ENCODE measurements at regions not wholly inside any gene's neighbourhood (a gene's known extent, or its start where the extent isn't known, plus 50 kb on each side); places are given as distances from the start of the nearest gene placed in this dataset.

- Histone ChIP-seq H3K4me3 (ENCODE audit: low read length) (no peak overlapping the region), H3K27me3 (ENCODE audit: control insufficient read depth, insufficient read depth, low read length) (no peaks in the 10 kb centered on the region), H3K4me1 (ENCODE audit: control insufficient read depth, insufficient read depth, low read length) (peaks cover 4% of the 10 kb centered on the region), H3K9me3 (replicated peaks; ENCODE audit: control insufficient read depth, low read depth, low read length) (no peaks in the 10 kb centered on the region), H3K27ac (ENCODE audit: low read length) (no peak overlapping the region), H3K36me3 (ENCODE audit: control insufficient read depth, insufficient read depth, low read length) (no peaks in the 10 kb centered on the region)
- no CpG with 5 or more reads among the region's 1 CpG for WGBS (ENCODE audit: insufficient coverage)
- no peak for DNase-seq
Observed at GRCh38 chr6:97666889-97667288, 383.9 kb upstream of the MMS22L start.

GRCh38 chr6:97668716-97669115 is 385.7 kb upstream of the MMS22L start:
- peak; percentile 1 for DNase-seq
- Histone ChIP-seq H3K4me3 (ENCODE audit: low read length) (no peak overlapping the region), H3K27me3 (ENCODE audit: control insufficient read depth, insufficient read depth, low read length) (no peaks in the 10 kb centered on the region), H3K4me1 (ENCODE audit: control insufficient read depth, insufficient read depth, low read length) (peaks cover 4% of the 10 kb centered on the region), H3K36me3 (ENCODE audit: control insufficient read depth, insufficient read depth, low read length) (no peaks in the 10 kb centered on the region), H3K27ac (ENCODE audit: low read length) (no peak overlapping the region), H3K9me3 (replicated peaks; ENCODE audit: control insufficient read depth, low read depth, low read length) (no peaks in the 10 kb centered on the region)
- 33% methylated on average over 9 of the region's 11 CpGs for WGBS (ENCODE audit: insufficient coverage)

- H3K9me3 ChIP-seq (replicated peaks; ENCODE audit: control insufficient read depth, low read depth, low read length), result no peaks in the 10 kb centered on the region
- H3K36me3 ChIP-seq (ENCODE audit: control insufficient read depth, insufficient read depth, low read length), result no peaks in the 10 kb centered on the region
- no peaks in the 10 kb centered on the region for H3K27me3 ChIP-seq (ENCODE audit: control insufficient read depth, insufficient read depth, low read length)
- peak overlapping the region; percentile 9 for H3K4me3 ChIP-seq (ENCODE audit: low read length)
- DNase-seq, result peak; percentile 24
- H3K4me1 ChIP-seq (ENCODE audit: control insufficient read depth, insufficient read depth, low read length), result peaks cover 4% of the 10 kb centered on the region
- no peak overlapping the region for H3K27ac ChIP-seq (ENCODE audit: low read length)
- WGBS (ENCODE audit: insufficient coverage), result 4% methylated on average over 8 of the region's 15 CpGs
Observed at GRCh38 chr6:97669191-97670031, 386.4 kb upstream of the MMS22L start.

DNA sequence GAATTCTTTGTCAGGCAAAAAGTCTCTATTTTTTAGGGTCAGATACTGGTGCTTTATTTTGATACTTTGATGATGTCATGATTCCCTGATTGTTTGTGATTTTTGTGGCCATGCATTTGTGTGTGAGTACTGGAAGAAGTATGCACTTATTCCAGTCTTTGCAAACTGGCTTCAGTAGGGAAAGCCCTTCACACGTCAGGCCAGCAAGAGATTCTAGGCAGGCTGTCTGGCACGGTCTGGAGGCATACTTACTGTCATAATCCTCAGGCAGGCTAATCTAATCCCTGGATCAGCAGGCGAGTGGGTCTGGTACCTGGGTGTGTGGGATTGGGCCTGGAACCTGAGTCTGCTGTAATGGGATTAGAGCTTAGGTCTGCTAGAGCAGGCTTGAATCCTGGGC is 391.8 kb upstream of the MMS22L start:
- no peak overlapping the region for H3K4me3 ChIP-seq (ENCODE audit: low read length)
- WGBS (ENCODE audit: insufficient coverage), result 79% methylated on average over 2 of the region's 3 CpGs
- H3K4me1 ChIP-seq (ENCODE audit: control insufficient read depth, insufficient read depth, low read length), result no peaks in the 10 kb centered on the region
- no peaks in the 10 kb centered on the region for H3K36me3 ChIP-seq (ENCODE audit: control insufficient read depth, insufficient read depth, low read length)
- no peaks in the 10 kb centered on the region for H3K27me3 ChIP-seq (ENCODE audit: control insufficient read depth, insufficient read depth, low read length)
- H3K9me3 ChIP-seq (replicated peaks; ENCODE audit: control insufficient read depth, low read depth, low read length), result no peaks in the 10 kb centered on the region
- no peak for DNase-seq
- no peak overlapping the region for H3K27ac ChIP-seq (ENCODE audit: low read length)

DNA sequence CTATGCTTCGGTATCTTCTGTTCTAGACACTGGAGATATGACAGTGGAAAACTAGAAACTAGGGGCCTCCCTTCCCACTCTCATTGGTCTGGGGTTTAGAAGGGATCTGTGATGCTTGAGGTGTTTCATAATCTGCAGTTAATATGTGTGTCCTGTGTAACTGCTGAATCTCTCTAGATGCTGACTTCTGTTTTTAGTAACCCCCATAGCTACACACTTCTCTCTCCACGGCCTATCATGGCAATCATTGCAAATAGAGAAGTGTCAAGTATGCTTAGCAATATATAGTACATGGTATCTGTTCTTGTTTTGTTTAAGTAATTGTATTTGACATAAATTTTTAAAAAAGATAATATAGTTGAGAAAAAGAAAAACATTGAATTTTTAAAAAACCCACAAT is 394.6 kb upstream of the MMS22L start:
- Histone ChIP-seq H3K27me3 (ENCODE audit: control insufficient read depth, insufficient read depth, low read length) (no peaks in the 10 kb centered on the region), H3K27ac (ENCODE audit: low read length) (no peak overlapping the region), H3K4me3 (ENCODE audit: low read length) (no peak overlapping the region), H3K9me3 (replicated peaks; ENCODE audit: control insufficient read depth, low read depth, low read length) (no peaks in the 10 kb centered on the region), H3K36me3 (ENCODE audit: control insufficient read depth, insufficient read depth, low read length) (no peaks in the 10 kb centered on the region), H3K4me1 (ENCODE audit: control insufficient read depth, insufficient read depth, low read length) (no peaks in the 10 kb centered on the region)
- no CpG with 5 or more reads among the region's 2 CpGs for WGBS (ENCODE audit: insufficient coverage)
- DNase-seq, result no peak

DNA sequence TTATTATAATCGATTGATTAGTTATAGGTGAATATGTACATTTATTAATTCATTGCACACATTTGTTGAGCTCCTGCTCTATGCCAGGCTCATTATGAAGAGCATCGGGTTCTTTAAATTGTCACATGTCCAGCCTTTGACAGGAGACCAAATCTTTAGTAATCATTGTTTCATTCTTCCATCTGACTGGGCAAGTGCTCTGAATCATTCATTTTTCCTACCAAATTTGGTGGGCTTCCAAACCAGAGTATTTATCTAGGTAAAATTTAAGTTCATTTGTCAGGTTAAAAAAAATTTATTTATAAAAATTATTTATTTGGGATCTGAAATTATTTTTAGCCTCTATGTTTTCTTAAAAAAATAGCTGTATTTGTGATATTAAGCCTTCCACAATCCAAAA is 404.9 kb upstream of the MMS22L start:
- no peaks in the 10 kb centered on the region for H3K27me3 ChIP-seq (ENCODE audit: control insufficient read depth, insufficient read depth, low read length)
- no peak overlapping the region for H3K4me3 ChIP-seq (ENCODE audit: low read length)
- no peaks in the 10 kb centered on the region for H3K4me1 ChIP-seq (ENCODE audit: control insufficient read depth, insufficient read depth, low read length)
- DNase-seq, result no peak
- no peaks in the 10 kb centered on the region for H3K36me3 ChIP-seq (ENCODE audit: control insufficient read depth, insufficient read depth, low read length)
- no peaks in the 10 kb centered on the region for H3K9me3 ChIP-seq (replicated peaks; ENCODE audit: control insufficient read depth, low read depth, low read length)
- 71% methylated on average over 1 of the region's 2 CpGs for WGBS (ENCODE audit: insufficient coverage)
- no peak overlapping the region for H3K27ac ChIP-seq (ENCODE audit: low read length)

DNA sequence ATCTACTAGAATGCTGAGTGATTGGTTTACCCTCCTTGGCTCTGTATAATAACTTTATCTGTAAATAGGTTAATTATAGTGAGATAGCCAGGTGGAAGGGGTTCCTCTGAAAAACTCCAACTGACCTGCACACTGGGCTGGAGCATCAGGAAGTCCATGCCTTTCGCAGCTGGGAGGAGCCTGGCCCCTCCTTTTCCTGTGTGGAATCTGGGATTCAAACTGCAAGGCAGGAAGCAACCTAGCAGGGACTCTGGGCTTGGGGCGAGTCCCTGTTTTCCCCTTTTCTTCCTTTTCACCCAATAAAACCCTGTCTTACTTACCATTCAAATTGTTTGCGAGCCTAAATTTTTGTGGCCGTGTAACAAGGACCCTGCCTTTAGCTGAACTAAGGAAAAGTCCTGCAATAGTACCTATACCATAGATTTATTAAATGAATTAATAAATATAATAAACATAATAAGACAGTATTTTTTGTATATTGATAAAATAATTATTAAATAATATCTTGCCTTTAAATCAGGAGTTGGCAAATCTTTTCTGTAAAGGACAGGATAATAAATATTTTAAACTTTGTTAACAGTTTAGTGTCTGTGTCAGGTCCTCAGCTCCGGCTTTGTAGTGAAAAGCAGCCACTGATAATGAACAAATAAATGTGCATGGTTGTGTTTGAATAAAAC is 406.2 kb upstream of the MMS22L start:
- Histone ChIP-seq H3K27me3 (ENCODE audit: control insufficient read depth, insufficient read depth, low read length) (no peaks in the 10 kb centered on the region), H3K27ac (ENCODE audit: low read length) (no peak overlapping the region), H3K4me1 (ENCODE audit: control insufficient read depth, insufficient read depth, low read length) (no peaks in the 10 kb centered on the region), H3K4me3 (ENCODE audit: low read length) (no peak overlapping the region), H3K36me3 (ENCODE audit: control insufficient read depth, insufficient read depth, low read length) (no peaks in the 10 kb centered on the region), H3K9me3 (replicated peaks; ENCODE audit: control insufficient read depth, low read depth, low read length) (no peaks in the 10 kb centered on the region)
- WGBS (ENCODE audit: insufficient coverage), result 83% methylated on average over 2 of the region's 5 CpGs
- DNase-seq, result no peak

- no peak overlapping the region for H3K4me3 ChIP-seq (ENCODE audit: low read length)
- no peaks in the 10 kb centered on the region for H3K9me3 ChIP-seq (replicated peaks; ENCODE audit: control insufficient read depth, low read depth, low read length)
- H3K27me3 ChIP-seq (ENCODE audit: control insufficient read depth, insufficient read depth, low read length), result no peaks in the 10 kb centered on the region
- H3K4me1 ChIP-seq (ENCODE audit: control insufficient read depth, insufficient read depth, low read length), result no peaks in the 10 kb centered on the region
- no peak overlapping the region for H3K27ac ChIP-seq (ENCODE audit: low read length)
- no peak for DNase-seq
- no peaks in the 10 kb centered on the region for H3K36me3 ChIP-seq (ENCODE audit: control insufficient read depth, insufficient read depth, low read length)
Observed at GRCh38 chr6:97697456-97697855, 414.4 kb upstream of the MMS22L start.

DNA sequence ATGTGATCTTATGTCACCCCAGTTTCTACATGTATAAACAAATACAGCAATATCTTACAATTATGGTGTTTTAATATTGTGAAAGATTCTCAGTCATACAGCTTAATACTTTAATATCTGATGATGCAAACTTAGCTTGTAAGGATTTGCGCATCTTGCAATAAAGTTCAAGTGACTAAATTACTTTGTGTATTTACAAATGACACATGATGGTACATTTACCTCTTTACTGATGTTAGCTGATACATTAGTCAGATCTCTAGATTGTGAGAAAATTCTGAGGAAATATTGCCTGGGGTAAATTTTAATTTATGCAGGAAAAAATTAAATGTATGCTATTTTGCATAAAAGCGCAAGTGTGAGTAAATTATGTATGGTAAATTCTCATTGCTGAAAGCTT is 418.8 kb upstream of the MMS22L start:
- Histone ChIP-seq H3K4me3 (ENCODE audit: low read length) (no peak overlapping the region), H3K4me1 (ENCODE audit: control insufficient read depth, insufficient read depth, low read length) (no peaks in the 10 kb centered on the region), H3K9me3 (replicated peaks; ENCODE audit: control insufficient read depth, low read depth, low read length) (no peaks in the 10 kb centered on the region), H3K27ac (ENCODE audit: low read length) (no peak overlapping the region), H3K36me3 (ENCODE audit: control insufficient read depth, insufficient read depth, low read length) (no peaks in the 10 kb centered on the region), H3K27me3 (ENCODE audit: control insufficient read depth, insufficient read depth, low read length) (no peaks in the 10 kb centered on the region)
- DNase-seq, result no peak
- WGBS (ENCODE audit: insufficient coverage), result no CpG with 5 or more reads among the region's 2 CpGs

DNA sequence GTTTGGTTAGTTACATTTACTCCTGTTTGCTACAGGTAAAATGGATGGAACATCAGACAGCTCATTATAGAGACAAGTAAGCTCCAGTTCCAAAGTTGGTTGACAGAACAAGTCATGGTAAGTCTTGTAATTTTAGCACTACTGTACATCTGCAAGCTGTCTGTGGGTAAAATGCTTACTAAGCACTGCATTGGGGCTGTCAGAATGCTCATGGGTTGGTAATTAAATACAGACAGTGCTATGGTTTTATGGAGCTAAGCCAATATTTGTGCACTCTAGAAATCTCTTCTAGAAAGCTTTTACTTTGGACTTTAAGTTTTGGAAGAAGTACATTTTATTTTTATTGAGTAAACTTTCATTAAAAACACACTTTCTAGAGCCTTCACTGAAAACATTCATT is 419.2 kb upstream of the MMS22L start:
- Histone ChIP-seq H3K27ac (ENCODE audit: low read length) (no peak overlapping the region), H3K9me3 (replicated peaks; ENCODE audit: control insufficient read depth, low read depth, low read length) (no peaks in the 10 kb centered on the region), H3K4me3 (ENCODE audit: low read length) (no peak overlapping the region), H3K4me1 (ENCODE audit: control insufficient read depth, insufficient read depth, low read length) (no peaks in the 10 kb centered on the region), H3K36me3 (ENCODE audit: control insufficient read depth, insufficient read depth, low read length) (no peaks in the 10 kb centered on the region), H3K27me3 (ENCODE audit: control insufficient read depth, insufficient read depth, low read length) (no peaks in the 10 kb centered on the region)
- DNase-seq, result peak; percentile 7

All from muscle of leg (tissue), 3 donors.